Stomach smooth muscle (tissue), 2 donors: ENCODE measurements at regions not wholly inside any gene's neighbourhood (a gene's known extent, or its start where the extent isn't known, plus 50 kb on each side); places are given as distances from the start of the nearest gene placed in this dataset.

Experiments
- H3K27ac ChIP-seq: one replicate; pipeline ENCODE4 v1.7.0; 2013; ENCODE audit warnings: mild to moderate bottlenecking, low read length, inconsistent platforms
- H3K27me3 ChIP-seq, 2 donors: one replicate each; pipeline ENCODE4 v1.7.0; 2013; ENCODE audit warnings: low read length in 2 of 2; ENCODE audit not compliant: insufficient read depth in 2 of 2, control insufficient read depth in 1 of 2
- H3K36me3 ChIP-seq, 2 donors: one replicate each; pipeline ENCODE4 v1.7.0; 2013; ENCODE audit warnings: low read length in 2 of 2; ENCODE audit not compliant: control insufficient read depth in 2 of 2, insufficient read depth in 2 of 2
- H3K4me1 ChIP-seq: one replicate; pipeline ENCODE4 v1.7.0; 2013; ENCODE audit warnings: low read length; ENCODE audit not compliant: control insufficient read depth, insufficient read depth
- H3K4me3 ChIP-seq, 2 donors: one replicate each; pipeline ENCODE4 v1.7.0; 2013; ENCODE audit warnings: low read length in 2 of 2
- H3K9ac ChIP-seq, 2 donors: one replicate each; pipeline ENCODE4 v1.7.0; 2013; ENCODE audit warnings: low read length in 2 of 2, mild to moderate bottlenecking in 1 of 2
- H3K9me3 ChIP-seq, 2 donors: one replicate each; pipeline ENCODE4 v1.7.0; 2013; ENCODE audit warnings: low read length in 2 of 2; ENCODE audit not compliant: control insufficient read depth in 2 of 2
- donor health status: healthy.
- donor health status: Pancreatic carcinoma.

DNA sequence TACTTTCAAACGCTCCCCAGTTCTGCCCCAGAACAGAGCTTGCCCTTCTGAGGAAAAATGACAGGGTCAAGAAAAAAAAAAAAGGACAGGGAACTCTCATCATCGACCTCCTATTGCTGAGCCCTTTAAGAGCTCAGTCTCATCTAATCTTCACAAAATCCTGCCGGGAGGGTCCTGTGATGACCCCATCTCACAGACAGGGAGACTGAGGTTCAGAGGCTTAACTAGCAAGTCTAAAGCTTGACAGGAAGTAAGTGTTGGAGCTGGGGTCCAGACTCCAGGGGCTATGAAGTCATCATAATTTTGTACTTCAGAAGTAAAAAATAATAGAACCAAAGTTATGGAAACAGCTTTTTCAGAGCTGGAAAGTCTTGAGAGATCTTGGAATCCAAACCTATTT, 171.1 kb upstream of the MYCN start:
- Histone ChIP-seq H3K9ac (no peak overlapping the region), H3K27ac (no peak overlapping the region), H3K36me3 (no peaks in the 10 kb centered on the region), H3K9me3 (no peaks in the 10 kb centered on the region), H3K4me3 (no peak overlapping the region), H3K27me3 (no peaks in the 10 kb centered on the region), H3K4me1 (no peaks in the 10 kb centered on the region)

DNA sequence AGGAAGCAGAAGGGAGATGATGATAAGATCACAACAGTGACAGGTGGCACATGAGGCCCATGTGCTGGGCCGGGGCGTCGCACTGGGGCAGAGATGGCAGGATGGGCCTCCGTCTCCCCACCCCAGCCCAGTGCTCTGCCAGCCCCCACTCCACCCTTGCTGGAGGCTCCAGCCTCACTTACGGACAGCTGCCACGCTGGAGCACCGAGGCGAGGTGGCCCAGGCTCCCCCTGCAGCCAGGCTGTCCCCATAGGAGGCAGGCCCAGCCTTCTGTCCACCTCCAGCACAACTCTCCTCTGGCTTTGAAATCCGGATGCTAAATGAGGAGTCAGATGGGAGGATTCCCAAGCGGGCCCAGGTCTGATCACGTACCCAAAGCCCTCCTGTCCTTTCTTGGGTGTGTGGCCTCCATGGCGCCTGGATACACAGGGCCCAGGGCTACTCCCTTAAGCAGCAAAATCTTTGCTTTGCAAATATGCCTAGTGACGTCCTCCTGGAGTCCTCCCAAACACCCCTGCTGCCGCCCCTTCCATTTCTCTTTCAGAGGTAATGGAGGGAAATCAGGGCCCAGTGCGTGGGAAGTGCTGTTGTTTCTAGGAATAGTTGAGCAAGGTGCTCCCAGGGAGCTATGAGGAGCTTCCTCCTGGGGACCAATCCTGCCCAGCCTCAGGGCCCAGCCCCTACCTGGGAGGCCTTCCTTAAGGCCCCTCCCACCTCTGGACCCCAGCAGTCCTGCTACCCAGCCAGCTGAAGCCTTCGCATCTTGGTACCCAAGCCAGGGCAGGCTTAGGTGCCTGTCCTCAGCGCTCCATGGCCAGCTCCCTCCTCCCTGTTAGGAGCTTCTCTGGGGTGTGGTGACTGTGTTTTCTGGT, 170.4 kb upstream of the MYCN start:
- Histone ChIP-seq H3K9ac (no peak overlapping the region), H3K27ac (no peak overlapping the region), H3K27me3 (no peaks in the 10 kb centered on the region), H3K9me3 (no peaks in the 10 kb centered on the region), H3K4me1 (no peaks in the 10 kb centered on the region), H3K4me3 (no peak overlapping the region), H3K36me3 (no peaks in the 10 kb centered on the region)

- H3K36me3 ChIP-seq, result no peaks in the 10 kb centered on the region
- H3K9ac ChIP-seq, result no peak overlapping the region
- no peak overlapping the region for H3K27ac ChIP-seq
- H3K4me3 ChIP-seq, result no peak overlapping the region
- no peaks in the 10 kb centered on the region for H3K9me3 ChIP-seq
- H3K4me1 ChIP-seq, result no peaks in the 10 kb centered on the region
- H3K27me3 ChIP-seq, result no peaks in the 10 kb centered on the region
These were observed 169.7 kb upstream of the MYCN start for GRCh38 chr2:15770606-15771005.

DNA sequence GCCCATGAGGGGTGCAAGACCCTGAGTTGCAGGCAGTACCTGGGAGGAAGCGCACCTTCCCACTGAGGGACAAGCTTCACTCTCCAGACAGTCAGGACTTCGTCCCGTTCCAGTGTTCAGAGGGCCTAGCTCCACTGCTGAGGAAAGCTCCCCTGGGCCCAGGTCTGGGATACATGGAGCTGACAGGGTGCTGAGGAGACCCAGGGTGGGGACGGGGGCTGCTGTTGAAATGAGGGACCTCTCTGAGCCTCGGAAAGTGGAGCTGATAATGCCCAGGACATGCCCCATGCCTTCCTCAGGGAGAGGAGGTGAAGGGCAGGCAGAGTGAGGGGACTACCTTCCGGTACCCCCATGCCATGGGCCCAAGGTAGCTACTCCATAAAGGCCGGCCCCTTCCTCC, 169.2 kb upstream of the MYCN start:
- Histone ChIP-seq H3K27me3 (no peaks in the 10 kb centered on the region), H3K36me3 (no peaks in the 10 kb centered on the region), H3K4me1 (no peaks in the 10 kb centered on the region), H3K9me3 (no peaks in the 10 kb centered on the region), H3K27ac (no peak overlapping the region), H3K9ac (no peak overlapping the region), H3K4me3 (no peak overlapping the region)

GRCh38 chr2:15772086-15772595, 168.2 kb upstream of the MYCN start:
- Histone ChIP-seq H3K9me3 (no peaks in the 10 kb centered on the region), H3K9ac (no peak overlapping the region), H3K27me3 (no peaks in the 10 kb centered on the region), H3K27ac (no peak overlapping the region), H3K36me3 (no peaks in the 10 kb centered on the region), H3K4me3 (no peak overlapping the region), H3K4me1 (no peaks in the 10 kb centered on the region)

DNA sequence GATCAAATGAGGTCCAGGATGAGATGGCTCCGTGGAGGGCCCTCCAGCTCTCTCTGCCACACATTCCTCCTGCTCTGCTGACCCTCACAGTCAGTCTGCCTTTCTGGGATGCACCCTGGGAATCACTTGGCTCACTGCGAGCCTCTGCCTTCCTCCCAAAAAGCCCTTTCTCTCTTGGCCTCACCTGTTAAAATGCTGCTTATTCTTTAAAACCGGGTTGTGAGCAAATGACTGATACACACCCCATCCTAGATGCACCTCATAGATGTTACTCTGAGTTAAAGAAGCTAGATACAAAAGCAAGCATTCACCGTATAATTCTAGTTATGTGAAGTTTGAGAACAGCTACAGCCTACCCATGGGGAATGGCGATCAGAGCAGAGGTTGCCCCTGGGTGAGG, 167.7 kb upstream of the MYCN start:
- Histone ChIP-seq H3K27ac (no peak overlapping the region), H3K36me3 (no peaks in the 10 kb centered on the region), H3K4me3 (no peak overlapping the region), H3K27me3 (no peaks in the 10 kb centered on the region), H3K9me3 (no peaks in the 10 kb centered on the region), H3K9ac (no peak overlapping the region), H3K4me1 (no peaks in the 10 kb centered on the region)

- Histone ChIP-seq H3K36me3 (no peaks in the 10 kb centered on the region), H3K9me3 (no peaks in the 10 kb centered on the region), H3K4me1 (no peaks in the 10 kb centered on the region), H3K4me3 (no peak overlapping the region), H3K27ac (no peak overlapping the region), H3K9ac (no peak overlapping the region), H3K27me3 (no peaks in the 10 kb centered on the region)
These were observed 167.1 kb upstream of the MYCN start for GRCh38 chr2:15773204-15773603.

DNA sequence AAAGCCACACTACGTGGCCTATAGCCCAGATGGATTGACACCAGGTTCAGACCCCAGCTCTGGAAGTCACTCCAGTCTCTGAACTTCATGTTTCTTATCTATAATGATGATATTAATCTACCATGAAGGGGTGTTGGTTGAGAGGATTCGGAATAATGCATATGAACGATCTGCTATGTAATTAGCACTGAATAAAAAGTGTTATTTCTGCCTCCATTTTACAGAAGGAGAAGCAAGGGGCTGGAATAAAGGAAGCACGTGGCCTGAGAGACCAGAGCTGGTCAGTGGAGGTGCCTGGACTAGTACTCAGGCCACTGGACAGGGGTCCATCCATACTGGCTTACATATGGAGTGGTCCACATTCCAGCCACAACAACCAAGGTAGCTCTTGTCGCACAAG, 166.5 kb upstream of the MYCN start:
- no peaks in the 10 kb centered on the region for H3K27me3 ChIP-seq
- H3K9ac ChIP-seq, result no peak overlapping the region
- no peaks in the 10 kb centered on the region for H3K9me3 ChIP-seq
- no peaks in the 10 kb centered on the region for H3K36me3 ChIP-seq
- no peak overlapping the region for H3K27ac ChIP-seq
- H3K4me3 ChIP-seq, result no peak overlapping the region
- no peaks in the 10 kb centered on the region for H3K4me1 ChIP-seq

- no peak overlapping the region for H3K9ac ChIP-seq
- no peak overlapping the region for H3K4me3 ChIP-seq
- no peaks in the 10 kb centered on the region for H3K4me1 ChIP-seq
- H3K27ac ChIP-seq, result no peak overlapping the region
- no peaks in the 10 kb centered on the region for H3K36me3 ChIP-seq
- H3K9me3 ChIP-seq, result no peaks in the 10 kb centered on the region
- peaks cover 0 to 7% of the 10 kb centered on the region in 2 donors for H3K27me3 ChIP-seq
These were observed 164.4 kb upstream of the MYCN start for GRCh38 chr2:15775753-15776628.

- no peaks in the 10 kb centered on the region for H3K9me3 ChIP-seq
- no peak overlapping the region for H3K27ac ChIP-seq
- no peaks in the 10 kb centered on the region for H3K4me1 ChIP-seq
- H3K36me3 ChIP-seq, result no peaks in the 10 kb centered on the region
- H3K4me3 ChIP-seq, result no peak overlapping the region
- H3K27me3 ChIP-seq, result peaks cover 0 to 7% of the 10 kb centered on the region in 2 donors
- no peak overlapping the region for H3K9ac ChIP-seq
These were observed 163.8 kb upstream of the MYCN start for GRCh38 chr2:15776629-15776919.
